H9 (cell line): ENCODE measurements at regions not wholly inside any gene's neighbourhood (a gene's known extent, or its start where the extent isn't known, plus 50 kb on each side); places are given as distances from the start of the nearest gene placed in this dataset.

Experiments
- DNase-seq: peaks from one replicate; pipeline ENCODE4 v3.0.0-alpha.2; 2017
- H2AFZ ChIP-seq: one replicate; pipeline ENCODE4 v1.6.1; 2013; ENCODE audit warnings: mild to moderate bottlenecking, low read length, control low read depth, moderate library complexity
- H2AK5ac ChIP-seq: 2 replicates; pipeline ENCODE4 v1.6.1; 2013; ENCODE audit warnings: low read length, control low read depth, mixed read lengths; ENCODE audit not compliant: insufficient read length
- H2BK120ac ChIP-seq: one replicate; pipeline ENCODE4 v1.6.1; 2013; ENCODE audit warnings: low read depth, mild to moderate bottlenecking, low read length, control low read depth, inconsistent platforms; ENCODE audit not compliant: poor library complexity, severe bottlenecking
- H2BK12ac ChIP-seq: 2 replicates; pipeline ENCODE4 v1.6.1; 2013; ENCODE audit warnings: low read length, control low read depth, mixed read lengths, low read depth; ENCODE audit not compliant: insufficient read length
- H2BK15ac ChIP-seq: 2 replicates; pipeline ENCODE4 v1.6.1; 2013; ENCODE audit warnings: low read depth, low read length, control low read depth
- H2BK20ac ChIP-seq: one replicate; pipeline ENCODE4 v1.6.1; 2013; ENCODE audit warnings: low read depth, mild to moderate bottlenecking, low read length, control low read depth, inconsistent platforms; ENCODE audit not compliant: poor library complexity, severe bottlenecking
- H2BK5ac ChIP-seq: 2 replicates; pipeline ENCODE4 v1.6.1; 2013; ENCODE audit warnings: low read length, control low read depth, mixed read lengths; ENCODE audit not compliant: insufficient read length
- H3K14ac ChIP-seq: 2 replicates; pipeline ENCODE4 v1.6.1; 2013; ENCODE audit warnings: low read length, control low read depth; ENCODE audit not compliant: insufficient read depth
- H3K18ac ChIP-seq: 2 replicates; pipeline ENCODE4 v1.6.1; 2013; ENCODE audit warnings: low read depth, mild to moderate bottlenecking, mixed read lengths, low read length, control low read depth; ENCODE audit not compliant: insufficient read length
- H3K23ac ChIP-seq: 2 replicates; pipeline ENCODE4 v1.6.1; 2013; ENCODE audit warnings: low read length, control low read depth, mixed read lengths, low read depth; ENCODE audit not compliant: insufficient read length
- H3K23me2 ChIP-seq: 2 replicates; pipeline ENCODE4 v1.6.1; 2013; ENCODE audit warnings: low read depth, mild to moderate bottlenecking, mixed read lengths, low read length, control low read depth; ENCODE audit not compliant: insufficient read length, poor library complexity, severe bottlenecking
- H3K27ac ChIP-seq: 2 replicates; pipeline ENCODE4 v1.5.1; 2013; ENCODE audit warnings: low read length, control low read depth, mixed read lengths, low read depth; ENCODE audit not compliant: insufficient read length
- H3K27me3 ChIP-seq: 2 replicates; pipeline ENCODE4 v1.6.1; 2013; ENCODE audit warnings: low read length, control low read depth, inconsistent platforms; ENCODE audit not compliant: insufficient read depth
- H3K4ac ChIP-seq: 2 replicates; pipeline ENCODE4 v1.6.1; 2013; ENCODE audit warnings: low read depth, mild to moderate bottlenecking, control low read depth, inconsistent platforms, low read length, moderate library complexity
- H3K4me1 ChIP-seq: 2 replicates; pipeline ENCODE4 v1.6.1; 2013; ENCODE audit warnings: low read length, control low read depth, inconsistent platforms; ENCODE audit not compliant: insufficient read depth
- H3K4me2 ChIP-seq: 2 replicates; pipeline ENCODE4 v1.6.1; 2013; ENCODE audit warnings: low read length, control low read depth, mixed read lengths; ENCODE audit not compliant: insufficient read length, insufficient read depth
- H3K56ac ChIP-seq: 2 replicates; pipeline ENCODE4 v1.6.1; 2013; ENCODE audit warnings: low read depth, mild to moderate bottlenecking, mixed read lengths, low read length, control low read depth; ENCODE audit not compliant: insufficient read length
- H3K79me1 ChIP-seq: 2 replicates; pipeline ENCODE4 v1.6.1; 2013; ENCODE audit warnings: low read depth, mild to moderate bottlenecking, moderate library complexity, low read length, control low read depth, inconsistent platforms; ENCODE audit not compliant: insufficient read depth, poor library complexity, severe bottlenecking
- H3K79me2 ChIP-seq: 2 replicates; pipeline ENCODE4 v1.6.1; 2013; ENCODE audit warnings: low read length, control low read depth, inconsistent platforms; ENCODE audit not compliant: insufficient read depth
- H3K9ac ChIP-seq: 2 replicates; pipeline ENCODE4 v1.6.1; 2013; ENCODE audit warnings: low read length, control low read depth, mixed read lengths; ENCODE audit not compliant: insufficient read length; ENCODE audit errors: extremely low read depth
- H3K9me3 ChIP-seq: one replicate; pipeline ENCODE4 v1.6.1; 2013; ENCODE audit warnings: low read depth, low read length, inconsistent platforms; ENCODE audit not compliant: control insufficient read depth
- H3T11ph ChIP-seq: one replicate; pipeline ENCODE4 v1.6.1; 2013; ENCODE audit warnings: mild to moderate bottlenecking, low read length, control low read depth, inconsistent platforms
- H4K20me1 ChIP-seq: one replicate; pipeline ENCODE4 v1.6.1; 2013; ENCODE audit not compliant: control insufficient read depth, insufficient read length, insufficient read depth
- H4K5ac ChIP-seq: 2 replicates; pipeline ENCODE4 v1.6.1; 2013; ENCODE audit warnings: low read depth, mild to moderate bottlenecking, mixed read lengths, low read length, control low read depth; ENCODE audit not compliant: insufficient read length
- H4K8ac ChIP-seq: replicated peaks from 2 replicates; pipeline ENCODE4 v1.6.1; 2013; ENCODE audit warnings: low read length, control low read depth, mixed read lengths, low read depth; ENCODE audit not compliant: insufficient read length
- H4K91ac ChIP-seq: 2 replicates; pipeline ENCODE4 v1.6.1; 2013; ENCODE audit warnings: low read depth, mild to moderate bottlenecking, moderate library complexity, mixed read lengths, low read length, control low read depth; ENCODE audit not compliant: insufficient read length
- H3K27ac Mint-ChIP-seq, 3 experiments: 2 replicates in 2 of 3; 3 replicates in 1 of 3; pipeline ENCODE4 v1.8.0; 2020 to 2021; ENCODE audit warnings: mixed read lengths in 3 of 3, mild to moderate bottlenecking in 1 of 3, moderate library complexity in 1 of 3
- H3K27me3 Mint-ChIP-seq: 2 replicates; pipeline ENCODE4 v1.8.0; 2021; ENCODE audit warnings: low read depth, mild to moderate bottlenecking, moderate library complexity, mixed read lengths
- H3K36me3 Mint-ChIP-seq, 3 experiments: 2 replicates in 2 of 3; 3 replicates in 1 of 3; pipeline ENCODE4 v1.8.0; 2020 to 2021; ENCODE audit warnings: low read depth in 3 of 3, mixed read lengths in 3 of 3; ENCODE audit not compliant: insufficient read depth in 1 of 3
- H3K4me1 Mint-ChIP-seq, 2 experiments: 2 replicates each; pipeline ENCODE4 v1.8.0; 2020; ENCODE audit warnings: mixed read lengths in 2 of 2
- H3K4me3 Mint-ChIP-seq, 2 experiments: 2 replicates in 1 of 2; 3 replicates in 1 of 2; pipeline ENCODE4 v1.8.0; 2020 to 2021; ENCODE audit warnings: mild to moderate bottlenecking in 2 of 2, mixed read lengths in 2 of 2, moderate library complexity in 1 of 2
- H3K9me3 Mint-ChIP-seq, 2 experiments: 2 replicates in 1 of 2; 3 replicates in 1 of 2; pipeline ENCODE4 v1.8.0; 2020; ENCODE audit warnings: mild to moderate bottlenecking in 2 of 2, mixed read lengths in 2 of 2, moderate library complexity in 1 of 2
- WGBS: extraction: QIAGEN DNeasy Blood & Tissue Kit; methylation state at CpG from one replicate; pipeline ENCODE4 v1.1.7; 2013; ENCODE audit warnings: missing lambda C conversion rate, low lambda C conversion rate, mixed read lengths; ENCODE audit not compliant: insufficient read length; ENCODE audit errors: extremely low coverage; 5-methylcytosine and 5-hydroxymethylcytosine counted together
- TF ChIP-seq, protein P1 (sequence below): fragments of 200-600 bp; sonication (generic); conservative IDR thresholded peaks from 3 replicates; pipeline ENCODE4 v1.8.0; 2021; ENCODE audit warnings: antibody characterized with exemption, mild to moderate bottlenecking

DNA sequence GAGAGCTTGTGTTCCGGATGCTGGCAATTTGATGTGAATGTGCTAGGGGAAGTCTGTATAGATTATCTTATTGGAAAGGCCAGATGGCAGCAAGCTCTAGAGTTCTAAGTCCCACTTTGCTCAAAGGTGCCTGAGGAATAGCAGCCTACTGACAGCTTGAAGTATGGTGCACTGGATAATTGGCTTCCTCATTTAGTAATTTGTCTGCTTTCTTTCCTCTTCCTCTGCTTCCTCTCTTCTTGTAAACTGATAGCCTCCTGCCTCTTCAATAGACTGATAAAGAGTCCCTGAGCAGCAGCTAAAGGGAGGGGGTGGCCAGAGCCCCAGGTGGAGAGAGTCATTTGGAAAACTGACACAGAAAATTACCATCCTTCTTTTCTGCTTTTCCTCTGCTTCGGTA is 177.3 kb downstream of the FGF1 start:
- DNase-seq: no peak
- no peak overlapping the region for H4K8ac ChIP-seq
- 0 out of 7 replicates have a peak, but pooled peaks cover 0 to 2% (median 0%) of the 10 kb centered on the region in 3 experiments for H3K36me3 Mint-ChIP-seq

More for the DNA sequence above, 177.3 kb downstream of the FGF1 start:
- no peak overlapping the region for H2AFZ ChIP-seq
- no peak overlapping the region for H2BK5ac ChIP-seq
- H3K27me3 ChIP-seq: no peaks in the 10 kb centered on the region
- H4K5ac ChIP-seq: no peak overlapping the region
- peaks cover 13 to 17% of the 10 kb centered on the region in 2 experiments for H3K4me1 Mint-ChIP-seq
- no peak overlapping the region for H2BK20ac ChIP-seq
- no peaks in the 10 kb centered on the region for H3K79me1 ChIP-seq
- H3K9me3 ChIP-seq: no peaks in the 10 kb centered on the region
- no peak overlapping the region for H3K4me2 ChIP-seq
- no peak overlapping the region for H3K56ac ChIP-seq
- H3K18ac ChIP-seq: no peak overlapping the region
- H3K79me2 ChIP-seq: no peaks in the 10 kb centered on the region
- no peaks in the 10 kb centered on the region for H3K23me2 ChIP-seq
- H2BK12ac ChIP-seq: no peak overlapping the region
- no CpG with 5 or more reads among the region's 2 CpGs for WGBS
- H3K23ac ChIP-seq: no peak overlapping the region
- H2AK5ac ChIP-seq: no peak overlapping the region
- H4K91ac ChIP-seq: no peak overlapping the region
- H3T11ph ChIP-seq: no peak overlapping the region
- no peaks in the 10 kb centered on the region for H3K9me3 Mint-ChIP-seq
- H3K14ac ChIP-seq: no peak overlapping the region
- H3K9ac ChIP-seq: no peak overlapping the region
- H3K27ac ChIP-seq: no peak overlapping the region
- no peaks in the 10 kb centered on the region for H4K20me1 ChIP-seq
- H2BK120ac ChIP-seq: no peak overlapping the region
- TF ChIP-seq, protein P1, sequence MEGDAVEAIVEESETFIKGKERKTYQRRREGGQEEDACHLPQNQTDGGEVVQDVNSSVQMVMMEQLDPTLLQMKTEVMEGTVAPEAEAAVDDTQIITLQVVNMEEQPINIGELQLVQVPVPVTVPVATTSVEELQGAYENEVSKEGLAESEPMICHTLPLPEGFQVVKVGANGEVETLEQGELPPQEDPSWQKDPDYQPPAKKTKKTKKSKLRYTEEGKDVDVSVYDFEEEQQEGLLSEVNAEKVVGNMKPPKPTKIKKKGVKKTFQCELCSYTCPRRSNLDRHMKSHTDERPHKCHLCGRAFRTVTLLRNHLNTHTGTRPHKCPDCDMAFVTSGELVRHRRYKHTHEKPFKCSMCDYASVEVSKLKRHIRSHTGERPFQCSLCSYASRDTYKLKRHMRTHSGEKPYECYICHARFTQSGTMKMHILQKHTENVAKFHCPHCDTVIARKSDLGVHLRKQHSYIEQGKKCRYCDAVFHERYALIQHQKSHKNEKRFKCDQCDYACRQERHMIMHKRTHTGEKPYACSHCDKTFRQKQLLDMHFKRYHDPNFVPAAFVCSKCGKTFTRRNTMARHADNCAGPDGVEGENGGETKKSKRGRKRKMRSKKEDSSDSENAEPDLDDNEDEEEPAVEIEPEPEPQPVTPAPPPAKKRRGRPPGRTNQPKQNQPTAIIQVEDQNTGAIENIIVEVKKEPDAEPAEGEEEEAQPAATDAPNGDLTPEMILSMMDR: no peak
- no peaks in the 10 kb centered on the region; the same call in 1 of the 2 replicates for H3K27me3 Mint-ChIP-seq
- no peak overlapping the region; a peak in 1 of 5 replicates for H3K4me3 Mint-ChIP-seq
- peak overlapping the region in 1 of 3 experiments; percentile 1; a peak in 1 of 7 replicates for H3K27ac Mint-ChIP-seq
- H3K4me1 ChIP-seq: no peaks in the 10 kb centered on the region; the same call in 1 of the 2 replicates
- H3K4ac ChIP-seq: no peak overlapping the region
- no peak overlapping the region for H2BK15ac ChIP-seq
